Lower leg skin (tissue), 3 donors: ENCODE measurements at regions not wholly inside any gene's neighbourhood (a gene's known extent, or its start where the extent isn't known, plus 50 kb on each side); places are given as distances from the start of the nearest gene placed in this dataset.

Source experiments
- POLR2A ChIP-seq, 2 donors: fragments of 450-650 bp; IDR thresholded peaks; one replicate each; pipeline ENCODE4 v1.6.1; 2016 to 2017; ENCODE audit warnings: antibody characterized with exemption in 2 of 2, mild to moderate bottlenecking in 1 of 2, moderate library complexity in 1 of 2
- TF ChIP-seq, protein P1 (sequence below), 3 donors: fragments of 450-650 bp; IDR thresholded peaks; one replicate each; pipeline ENCODE4 v1.5.1; 2016; ENCODE audit warnings: antibody characterized with exemption in 3 of 3, mild to moderate bottlenecking in 3 of 3, moderate library complexity in 2 of 3

DNA sequence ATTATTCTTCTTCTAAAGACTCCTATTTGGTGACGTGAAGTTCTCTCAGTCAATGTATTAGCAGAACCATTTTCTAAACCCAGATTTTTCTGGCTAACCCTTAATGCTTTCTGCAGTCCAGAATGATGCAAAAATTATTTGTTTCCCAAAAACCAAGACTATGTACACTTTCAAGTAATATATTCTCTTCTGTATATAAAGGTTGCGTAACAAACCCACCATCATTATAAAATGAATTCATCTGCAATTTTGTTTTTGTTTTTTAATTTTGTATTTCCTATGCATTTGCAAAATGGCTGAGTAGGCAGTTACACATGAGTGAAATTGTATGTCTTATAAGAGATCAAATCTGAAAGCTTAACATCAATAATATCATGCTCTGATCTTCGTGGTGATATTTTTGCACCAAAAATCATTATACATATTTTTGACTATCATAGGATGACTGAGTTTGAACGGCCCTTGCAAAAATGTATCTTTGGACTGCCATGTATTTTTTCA is 593.6 kb downstream of the ZIC1 start:
- TF ChIP-seq, protein P1, sequence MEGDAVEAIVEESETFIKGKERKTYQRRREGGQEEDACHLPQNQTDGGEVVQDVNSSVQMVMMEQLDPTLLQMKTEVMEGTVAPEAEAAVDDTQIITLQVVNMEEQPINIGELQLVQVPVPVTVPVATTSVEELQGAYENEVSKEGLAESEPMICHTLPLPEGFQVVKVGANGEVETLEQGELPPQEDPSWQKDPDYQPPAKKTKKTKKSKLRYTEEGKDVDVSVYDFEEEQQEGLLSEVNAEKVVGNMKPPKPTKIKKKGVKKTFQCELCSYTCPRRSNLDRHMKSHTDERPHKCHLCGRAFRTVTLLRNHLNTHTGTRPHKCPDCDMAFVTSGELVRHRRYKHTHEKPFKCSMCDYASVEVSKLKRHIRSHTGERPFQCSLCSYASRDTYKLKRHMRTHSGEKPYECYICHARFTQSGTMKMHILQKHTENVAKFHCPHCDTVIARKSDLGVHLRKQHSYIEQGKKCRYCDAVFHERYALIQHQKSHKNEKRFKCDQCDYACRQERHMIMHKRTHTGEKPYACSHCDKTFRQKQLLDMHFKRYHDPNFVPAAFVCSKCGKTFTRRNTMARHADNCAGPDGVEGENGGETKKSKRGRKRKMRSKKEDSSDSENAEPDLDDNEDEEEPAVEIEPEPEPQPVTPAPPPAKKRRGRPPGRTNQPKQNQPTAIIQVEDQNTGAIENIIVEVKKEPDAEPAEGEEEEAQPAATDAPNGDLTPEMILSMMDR (IDR thresholded peaks at IDR 0.05): no peak
- no peak for TF ChIP-seq POLR2A (IDR thresholded peaks at IDR 0.05)
